Spleen (tissue), 11 donors: ENCODE measurements at regions not wholly inside any gene's neighbourhood (a gene's known extent, or its start where the extent isn't known, plus 50 kb on each side); places are given as distances from the start of the nearest gene placed in this dataset.
A peak's percentile ranks its signal among the peaks of the same experiment; 100 is the strongest.

Experiments
- DNase-seq: peaks from one replicate; pipeline ENCODE4 v3.0.0-alpha.2; 2020
- H3K27ac ChIP-seq, 8 donors: fragments of 200-600 bp; sonication (generic) in 7 of 8; 1 replicate in 4 of 8; 2 replicates in 4 of 8; pipeline versions ENCODE4 v1.5.0 to v1.8.0; 2016 to 2021; ENCODE audit warnings: inconsistent platforms in 4 of 8, mild to moderate bottlenecking in 4 of 8, moderate library complexity in 1 of 8
- H3K27me3 ChIP-seq, 7 donors: fragments of 200-600 bp; sonication (generic) in 6 of 7; replicated peaks in 1 of 7; 1 replicate in 4 of 7; 2 replicates in 3 of 7; pipeline versions ENCODE4 v1.5.0 to v1.8.0; 2016 to 2021; ENCODE audit warnings: inconsistent platforms in 3 of 7, mild to moderate bottlenecking in 1 of 7
- H3K36me3 ChIP-seq, 6 donors: fragments of 200-600 bp; sonication (generic) in 5 of 6; 1 replicate in 4 of 6; 2 replicates in 2 of 6; pipeline versions ENCODE4 v1.5.0 to v1.8.0; 2016 to 2021; ENCODE audit warnings: inconsistent platforms in 2 of 6
- H3K4me1 ChIP-seq, 6 donors: fragments of 200-600 bp; sonication (generic) in 5 of 6; 1 replicate in 3 of 6; 2 replicates in 3 of 6; pipeline versions ENCODE4 v1.5.0 to v1.8.0; 2016 to 2021; ENCODE audit warnings: inconsistent platforms in 3 of 6
- H3K4me3 ChIP-seq, 8 donors: fragments of 200-600 bp; sonication (generic) in 7 of 8; 1 replicate in 4 of 8; 2 replicates in 4 of 8; pipeline versions ENCODE4 v1.5.0 to v1.8.0; 2016 to 2021; ENCODE audit warnings: inconsistent platforms in 4 of 8, mild to moderate bottlenecking in 4 of 8, moderate library complexity in 2 of 8
- H3K9me3 ChIP-seq, 8 donors: fragments of 200-600 bp; sonication (generic) in 7 of 8; 1 replicate in 4 of 8; 2 replicates in 4 of 8; pipeline versions ENCODE4 v1.5.0 to v1.8.0; 2016 to 2021; ENCODE audit warnings: inconsistent platforms in 4 of 8
- POLR2A ChIP-seq, 3 donors: fragments of 450-650 bp; IDR thresholded peaks; one replicate each; pipeline ENCODE4 v1.5.1; 2017; ENCODE audit warnings: antibody characterized with exemption in 3 of 3, mild to moderate bottlenecking in 1 of 3
- POLR2AphosphoS5 ChIP-seq, 3 donors: sonication (generic); formaldehyde crosslinking; IDR thresholded peaks; one replicate each; pipeline ENCODE4 v1.5.1; 2017; ENCODE audit warnings: antibody characterized with exemption in 3 of 3
- WGBS, 5 donors: extraction: QIAGEN DNeasy Blood & Tissue Kit in 3 of 5; methylation state at CpG; one replicate each; pipeline versions ENCODE4 v1.1.5 to v1.1.7; 2013 to 2018; 5-methylcytosine and 5-hydroxymethylcytosine counted together
- intact Hi-C: fragments of 100-400 bp; cut with DNase I; formaldehyde crosslinking; loops from one replicate; pipeline ENCODE4 v1.15.0; 2023; ENCODE audit warnings: low total_unique reads
- TF ChIP-seq, protein P1 (sequence below), 11 experiments: fragments of 200-600 bp in 7 of 11; fragments of 450-650 bp in 4 of 11; sonication (generic) in 4 of 11; IDR thresholded peaks in 8 of 11; conservative IDR thresholded peaks in 3 of 11; 1 replicate in 7 of 11; 2 replicates in 4 of 11; pipeline versions ENCODE4 v1.4.0 to v1.8.0; 2016 to 2021; ENCODE audit warnings: antibody characterized with exemption in 11 of 11, inconsistent platforms in 4 of 11, mild to moderate bottlenecking in 1 of 11
- donor health status: healthy with polysubstance abuse.
- donor health status: DM: no; HTN: no; CAD: no; lungs with moderate emphysema.
- donor health status: DM: no; HTN: no; CAD: no.
- donor health status: Bipolar disorder and iron deficiency.
- donor health status: healthy.
- donor health status: DM: no; HTN: no; CAD: no.
- donor health status: DM: yes; HTN: yes; CAD: no.

GRCh38 chr20:63118303-63119120 is 97.4 kb downstream of the YTHDF1 start:
- peak; percentile 37 for DNase-seq
- intact Hi-C loops = no loop called here
- peaks cover 0 to 4% (median 0%) of the 10 kb centered on the region in 8 donors for H3K9me3 ChIP-seq
- no peaks in the 10 kb centered on the region for H3K4me1 ChIP-seq
- H3K27ac ChIP-seq = no peak overlapping the region
- peaks cover 0 to 88% (median 12%) of the 10 kb centered on the region in 7 donors for H3K27me3 ChIP-seq
- no peaks in the 10 kb centered on the region for H3K36me3 ChIP-seq
- no peak overlapping the region for H3K4me3 ChIP-seq
- TF ChIP-seq POLR2AphosphoS5 (IDR thresholded peaks at IDR 0.05) (no peak), POLR2A (IDR thresholded peaks at IDR 0.05) (no peak)
- TF ChIP-seq, protein P1, sequence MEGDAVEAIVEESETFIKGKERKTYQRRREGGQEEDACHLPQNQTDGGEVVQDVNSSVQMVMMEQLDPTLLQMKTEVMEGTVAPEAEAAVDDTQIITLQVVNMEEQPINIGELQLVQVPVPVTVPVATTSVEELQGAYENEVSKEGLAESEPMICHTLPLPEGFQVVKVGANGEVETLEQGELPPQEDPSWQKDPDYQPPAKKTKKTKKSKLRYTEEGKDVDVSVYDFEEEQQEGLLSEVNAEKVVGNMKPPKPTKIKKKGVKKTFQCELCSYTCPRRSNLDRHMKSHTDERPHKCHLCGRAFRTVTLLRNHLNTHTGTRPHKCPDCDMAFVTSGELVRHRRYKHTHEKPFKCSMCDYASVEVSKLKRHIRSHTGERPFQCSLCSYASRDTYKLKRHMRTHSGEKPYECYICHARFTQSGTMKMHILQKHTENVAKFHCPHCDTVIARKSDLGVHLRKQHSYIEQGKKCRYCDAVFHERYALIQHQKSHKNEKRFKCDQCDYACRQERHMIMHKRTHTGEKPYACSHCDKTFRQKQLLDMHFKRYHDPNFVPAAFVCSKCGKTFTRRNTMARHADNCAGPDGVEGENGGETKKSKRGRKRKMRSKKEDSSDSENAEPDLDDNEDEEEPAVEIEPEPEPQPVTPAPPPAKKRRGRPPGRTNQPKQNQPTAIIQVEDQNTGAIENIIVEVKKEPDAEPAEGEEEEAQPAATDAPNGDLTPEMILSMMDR (IDR thresholded peaks at IDR 0.05 in 8 of 11, conservative IDR thresholded peaks at IDR 0.05 in 3 of 11) = no peak
- 82 to 91% (median 86%) methylated on average over 29 to 38 of the region's 38 CpGs for WGBS, 5 donors

GRCh38 chr20:63117661-63118302 is 98.1 kb downstream of the YTHDF1 start:
- intact Hi-C loops = no loop called here
- peaks cover 0 to 2% (median 0%) of the 10 kb centered on the region in 8 donors for H3K9me3 ChIP-seq
- no peak overlapping the region for H3K27ac ChIP-seq
- no peaks in the 10 kb centered on the region for H3K4me1 ChIP-seq
- peaks cover 0 to 90% (median 12%) of the 10 kb centered on the region in 7 donors for H3K27me3 ChIP-seq
- H3K4me3 ChIP-seq = no peak overlapping the region
- no peaks in the 10 kb centered on the region for H3K36me3 ChIP-seq
- TF ChIP-seq, protein P1 (IDR thresholded peaks at IDR 0.05 in 8 of 11, conservative IDR thresholded peaks at IDR 0.05 in 3 of 11) = no peak
- TF ChIP-seq POLR2A (IDR thresholded peaks at IDR 0.05) = no peak
- TF ChIP-seq POLR2AphosphoS5 (IDR thresholded peaks at IDR 0.05) = no peak
- DNase-seq = peak; percentile 64
- 82 to 88% (median 83%) methylated on average over 20 to 25 of the region's 25 CpGs for WGBS, 5 donors

- peak; percentile 30 for DNase-seq
- Histone ChIP-seq H3K27ac (no peak overlapping the region), H3K4me1 (no peaks in the 10 kb centered on the region), H3K27me3 (peaks cover 0 to 92% (median 12%) of the 10 kb centered on the region in 7 donors), H3K9me3 (peaks cover 0 to 8% (median 3%) of the 10 kb centered on the region in 8 donors), H3K36me3 (no peaks in the 10 kb centered on the region), H3K4me3 (no peak overlapping the region)
- 63 to 75% (median 66%) methylated on average over 8 to 9 of the region's 9 CpGs for WGBS, 5 donors
- TF ChIP-seq POLR2A (IDR thresholded peaks at IDR 0.05) = no peak
- no peak for TF ChIP-seq POLR2AphosphoS5 (IDR thresholded peaks at IDR 0.05)
- TF ChIP-seq, protein P1 (IDR thresholded peaks at IDR 0.05 in 8 of 11, conservative IDR thresholded peaks at IDR 0.05 in 3 of 11) = no peak
- intact Hi-C loops = no loop called here
Measured at GRCh38 chr20:63117151-63117550, 98.8 kb downstream of the YTHDF1 start.
